ENCODE measurements at regions not wholly inside any gene's neighbourhood (a gene's known extent, or its start where the extent isn't known, plus 50 kb on each side); places are given as distances from the start of the nearest gene placed in this dataset.
A peak's percentile ranks its signal among the peaks of the same experiment; 100 is the strongest.
"Not testable (repeated sequence)": the region's sequence is repeated elsewhere in the genome, so short reads cannot be mapped to it uniquely, and the experiment has no call there.

DNA sequence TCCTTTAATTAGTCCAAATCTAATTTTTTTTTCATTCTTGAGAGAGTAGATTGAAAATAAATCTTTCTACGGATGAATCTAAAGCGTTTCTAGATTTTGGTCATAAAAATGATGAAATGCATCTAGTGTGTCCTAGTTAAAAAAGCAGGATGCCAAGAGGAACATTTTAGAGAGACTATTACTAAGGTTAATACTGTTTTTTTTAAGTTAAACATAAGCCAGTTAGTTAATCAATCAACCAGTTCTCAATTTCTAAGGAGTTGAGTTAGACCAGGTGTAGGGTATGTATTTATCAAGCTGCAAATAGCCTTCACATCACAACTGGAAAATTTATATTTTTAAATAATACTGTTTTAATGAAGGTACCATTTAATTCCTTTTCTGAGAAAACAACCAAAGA, 679.5 kb upstream of the IGFBP7 start:
- DNase-seq, result no peak

GRCh38 chr4:57777876-57778275, 667.7 kb upstream of the IGFBP7 start:
- DNase-seq, result peak; percentile 21

DNA sequence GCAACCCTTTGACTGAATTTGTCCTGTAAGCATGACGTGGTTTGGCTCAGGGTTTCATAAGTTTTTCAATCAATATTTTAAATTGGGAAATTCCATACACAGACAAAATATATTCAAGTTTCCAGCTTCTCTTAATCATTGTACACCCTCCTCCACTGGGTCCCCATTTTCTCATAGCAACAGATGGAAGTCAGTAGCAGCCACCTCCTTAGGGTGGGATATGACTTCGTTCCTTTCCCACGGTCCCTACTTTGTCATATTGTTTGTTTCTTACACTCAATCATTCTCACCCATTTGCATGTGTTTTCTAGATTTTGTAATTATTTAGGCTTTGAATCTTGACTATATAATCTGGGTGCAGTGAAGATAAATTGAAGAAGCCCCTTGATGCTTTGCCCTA, 664.5 kb upstream of the IGFBP7 start:
- no peak for DNase-seq

- no peak for DNase-seq
Measured at GRCh38 chr4:57774171-57774570, 664.0 kb upstream of the IGFBP7 start.

DNA sequence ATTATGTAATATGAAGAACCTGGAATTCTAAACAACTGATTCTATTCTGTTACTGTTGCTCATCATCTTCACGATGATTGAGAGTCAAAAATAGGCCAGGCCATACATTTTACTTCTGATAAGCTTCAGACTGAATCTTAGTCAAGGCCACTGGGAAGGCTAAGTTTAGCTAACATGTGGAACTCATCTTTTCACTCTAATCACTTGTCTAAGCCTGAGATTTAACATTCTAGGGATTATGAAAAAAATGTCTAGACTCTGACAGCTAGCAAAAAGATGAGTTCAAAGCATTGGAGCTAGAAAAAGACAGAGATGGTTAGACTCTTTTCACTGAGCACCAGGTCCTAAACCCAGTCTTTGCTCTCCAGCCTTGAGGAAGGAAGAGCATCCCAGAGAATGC, 656.2 kb upstream of the IGFBP7 start:
- no peak for DNase-seq

DNA sequence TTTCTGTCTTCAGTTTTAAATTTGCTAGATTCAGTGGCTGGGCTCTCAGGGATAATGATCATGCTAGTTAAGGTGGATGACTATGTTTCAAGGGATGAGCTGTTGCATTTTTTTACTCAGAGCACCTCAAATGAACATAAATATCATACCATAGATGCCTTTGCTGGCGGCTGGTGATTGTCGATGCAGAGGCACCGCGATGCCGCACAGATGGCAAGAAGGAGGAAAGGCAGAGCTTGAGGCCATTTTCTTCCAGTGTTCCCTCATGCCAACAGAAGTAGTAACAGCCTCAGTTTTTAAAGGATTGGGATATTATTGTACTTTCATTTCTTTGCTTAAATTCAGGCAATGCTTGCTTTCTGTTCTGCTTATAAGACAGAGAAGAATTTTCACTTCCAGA, 654.7 kb upstream of the IGFBP7 start:
- DNase-seq, result no peak

DNA sequence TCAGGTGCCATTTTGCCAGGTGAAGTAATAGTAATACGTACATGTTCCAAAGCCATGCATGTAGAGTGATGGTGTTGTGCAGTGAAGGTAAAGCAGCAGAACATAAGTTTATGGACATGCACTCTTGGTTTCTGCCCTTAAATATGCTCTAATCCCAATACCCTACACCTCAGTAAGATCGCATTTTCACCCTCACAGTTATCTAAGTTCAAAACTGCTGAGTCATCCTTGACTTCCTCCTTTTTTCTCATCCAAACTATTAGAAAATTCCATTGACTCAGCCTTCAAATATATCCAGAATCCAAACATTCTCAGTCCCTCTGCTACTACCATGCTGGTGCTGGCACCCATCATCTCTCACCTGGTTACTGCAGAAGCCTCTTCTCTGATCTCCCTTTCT, 652.9 kb upstream of the IGFBP7 start:
- DNase-seq, result no peak

DNA sequence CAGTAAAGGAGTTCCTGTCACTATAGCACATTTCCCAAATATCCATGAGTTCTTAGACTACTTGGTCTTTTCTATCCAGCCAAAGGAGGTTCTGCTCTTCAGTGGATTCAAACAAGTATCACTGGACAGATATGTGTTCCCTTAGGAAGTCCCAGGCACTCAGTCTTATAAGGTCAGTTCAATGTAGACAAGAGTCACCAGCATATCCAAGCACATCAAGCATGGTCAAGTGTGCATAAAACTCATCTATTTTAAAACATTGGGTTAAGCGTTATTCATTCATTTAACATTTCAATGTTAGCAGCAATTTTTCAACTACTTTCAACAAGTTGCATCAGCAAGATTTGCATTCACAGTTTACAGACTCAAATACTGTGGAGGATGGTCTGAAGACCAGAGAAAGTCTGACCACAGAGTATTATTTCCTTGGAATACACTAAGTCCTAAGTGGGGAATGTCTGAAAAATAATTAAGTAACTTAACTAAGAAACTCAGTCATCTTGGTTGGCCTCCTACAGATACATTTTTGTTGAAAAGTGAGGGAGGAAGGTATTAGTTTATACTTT, 630.5 kb upstream of the IGFBP7 start:
- DNase-seq, result no peak

DNA sequence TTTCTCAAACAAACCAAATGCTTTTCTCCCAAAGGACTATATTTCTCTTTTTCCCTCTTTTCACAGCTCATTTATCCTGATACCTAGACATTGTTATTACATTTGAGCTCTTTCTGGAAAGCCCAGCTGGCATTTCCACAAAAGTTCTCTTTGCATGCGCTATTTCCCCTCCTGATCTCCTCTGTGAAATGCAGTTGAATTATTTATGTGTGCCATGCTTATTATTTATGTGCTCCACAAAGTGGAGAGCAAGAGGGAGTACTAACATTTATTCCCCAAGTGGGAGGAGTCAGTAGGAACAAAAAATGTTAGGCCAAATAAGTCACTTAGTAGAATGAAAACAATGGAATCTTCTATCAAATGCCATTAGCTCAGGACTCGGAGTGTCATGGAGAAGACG, 626.6 kb upstream of the IGFBP7 start:
- DNase-seq, result peak; percentile 43

DNA sequence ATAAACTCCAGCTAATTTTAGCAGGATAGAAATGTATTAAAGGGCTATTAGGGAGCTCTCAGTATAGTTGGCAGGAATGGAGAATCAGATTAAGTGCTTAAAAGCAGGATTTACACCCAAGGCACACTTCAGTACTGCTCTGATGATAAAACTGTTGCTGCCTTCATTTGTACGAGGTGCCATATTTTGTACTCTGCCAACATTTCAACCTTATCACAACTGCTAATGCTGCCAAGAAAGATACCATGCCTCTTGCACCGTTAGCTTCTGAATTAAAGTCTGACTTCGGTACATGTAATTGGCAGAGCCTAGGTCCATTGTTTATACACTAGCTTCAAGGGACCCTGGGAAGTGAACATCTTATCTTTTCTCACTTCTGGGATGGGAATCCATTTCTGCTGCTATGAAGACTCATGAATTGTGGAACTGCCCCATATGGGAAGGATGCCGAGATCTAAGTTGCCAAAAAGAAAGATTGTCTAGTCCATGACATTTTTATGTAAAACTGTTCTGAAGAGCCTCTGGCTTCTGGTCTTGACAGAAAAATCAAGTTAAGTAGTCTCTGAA, 624.0 kb upstream of the IGFBP7 start:
- no peak for DNase-seq

- DNase-seq, result not testable (repeated sequence)
Measured at GRCh38 chr4:57729775-57730570, 619.8 kb upstream of the IGFBP7 start.

GRCh38 chr4:57726154-57726553, 616.0 kb upstream of the IGFBP7 start:
- no peak for DNase-seq

DNA sequence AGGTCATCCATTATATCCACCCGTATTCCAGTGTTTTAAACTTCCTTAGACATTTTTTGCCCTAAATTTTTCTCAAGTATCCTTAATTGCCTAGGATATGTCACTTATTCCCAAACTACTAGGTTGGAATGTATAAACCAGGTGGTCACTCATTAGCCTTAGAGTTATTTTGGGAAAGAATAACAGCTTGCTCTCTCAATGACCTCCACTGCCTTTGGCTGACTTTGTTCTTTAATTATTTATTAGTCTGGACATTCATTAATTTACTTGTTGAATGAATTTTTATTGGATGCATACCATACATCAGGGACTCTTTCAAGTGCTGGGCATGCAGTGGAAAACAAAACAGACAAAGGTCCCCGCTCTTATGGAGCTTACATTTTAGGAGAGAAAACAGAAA, 609.3 kb upstream of the IGFBP7 start:
- no peak for DNase-seq

- not testable (repeated sequence) for DNase-seq
Measured at GRCh38 chr4:57714313-57714712, 604.1 kb upstream of the IGFBP7 start.

DNA sequence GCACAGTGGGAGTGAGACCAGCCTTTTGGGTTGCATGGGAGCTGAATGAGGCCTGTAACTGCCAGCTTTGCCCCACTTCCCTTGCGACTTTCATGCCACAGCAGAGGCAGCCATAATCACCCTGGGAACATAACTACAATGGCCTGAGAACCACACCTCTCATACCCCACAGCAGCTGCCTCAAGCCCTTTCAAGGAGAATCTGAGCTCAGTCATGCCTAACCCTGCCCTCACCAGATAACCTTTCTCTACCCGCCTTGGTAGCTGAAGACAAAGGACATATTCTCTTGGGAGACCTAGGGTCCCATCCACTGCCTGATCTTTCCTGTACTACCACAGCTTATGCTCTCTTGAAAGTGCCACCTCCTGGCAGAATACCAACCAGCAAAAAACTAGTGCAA, 599.9 kb upstream of the IGFBP7 start:
- DNase-seq, result no peak

- DNase-seq, result no peak
Measured at GRCh38 chr4:57691370-57691769, 581.2 kb upstream of the IGFBP7 start.

DNA sequence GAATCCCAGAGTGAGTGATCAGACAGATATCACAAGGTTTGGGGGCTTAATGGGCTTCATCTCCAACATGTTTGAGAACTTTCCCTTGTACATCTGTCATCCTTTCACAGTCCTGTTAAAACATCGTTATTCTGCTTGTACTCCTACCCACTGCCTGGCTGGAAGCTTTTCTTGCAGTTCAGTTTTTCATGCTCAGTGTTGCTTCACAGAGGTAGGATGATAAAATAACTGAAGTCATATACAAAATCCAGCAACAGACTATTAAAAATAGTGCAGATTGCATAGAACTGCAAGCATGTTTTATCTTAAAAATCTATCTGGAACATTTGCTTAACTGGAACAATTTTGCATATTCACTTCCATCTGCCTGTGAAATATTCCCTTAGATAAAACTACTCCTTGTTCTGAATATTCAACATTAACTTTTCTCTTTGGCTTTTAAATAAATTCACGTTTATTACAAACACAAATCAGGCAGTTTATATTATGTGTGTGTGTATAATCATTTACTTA, 579.6 kb upstream of the IGFBP7 start:
- no peak for DNase-seq

- no peak for DNase-seq
Measured at GRCh38 chr4:57682275-57682674, 572.1 kb upstream of the IGFBP7 start.

- DNase-seq, result no peak
Measured at GRCh38 chr4:57679969-57680368, 569.8 kb upstream of the IGFBP7 start.

- no peak for DNase-seq
Measured at GRCh38 chr4:57676394-57676793, 566.2 kb upstream of the IGFBP7 start.

DNA sequence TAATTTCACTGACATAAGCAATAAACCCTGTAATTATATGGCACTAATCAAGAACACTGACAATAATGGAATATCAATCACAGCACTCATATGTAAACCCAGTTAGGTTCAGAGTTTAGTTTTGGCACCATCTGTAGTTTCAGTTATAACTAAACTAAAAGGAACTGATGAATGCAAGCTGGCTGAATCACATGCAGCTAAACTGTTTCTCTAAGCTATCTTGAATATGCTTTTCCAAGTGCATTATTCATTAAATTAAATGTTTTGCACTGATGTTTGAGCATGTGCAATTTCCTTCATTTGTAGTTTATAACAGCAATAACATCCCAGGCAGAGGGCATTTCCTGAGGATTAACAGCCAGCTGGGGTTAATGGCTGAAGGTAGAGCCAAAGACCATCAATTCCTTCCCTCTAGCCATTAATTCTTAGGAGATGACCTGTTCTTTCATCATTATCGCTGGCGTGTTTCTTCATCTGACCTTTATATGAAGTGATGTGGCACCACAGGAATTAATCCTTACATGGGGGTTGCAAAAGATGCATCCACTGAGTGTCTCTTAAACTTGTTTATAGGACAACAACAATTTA, 562.8 kb upstream of the IGFBP7 start:
- no peak for DNase-seq

GRCh38 chr4:57668621-57669020, 558.4 kb upstream of the IGFBP7 start:
- DNase-seq, result no peak

- no peak for DNase-seq
Measured at GRCh38 chr4:57665806-57666205, 555.6 kb upstream of the IGFBP7 start.

- DNase-seq, result no peak
Measured at GRCh38 chr4:57661517-57662090, 551.4 kb upstream of the IGFBP7 start.

Data from eye (tissue), 1 donor.